H1 (cell line): ENCODE measurements at regions not wholly inside any gene's neighbourhood (a gene's known extent, or its start where the extent isn't known, plus 50 kb on each side); places are given as distances from the start of the nearest gene placed in this dataset.

Experiments
- SP1 ChIP-seq: IDR thresholded peaks from 2 replicates; pipeline ENCODE4 v1.6.1; 2011; ENCODE audit warnings: low read depth, low read length
- SP2 ChIP-seq: IDR thresholded peaks from 2 replicates; pipeline ENCODE4 v1.6.1; 2012; ENCODE audit warnings: mild to moderate bottlenecking, low read length, inconsistent platforms

- TF ChIP-seq SP1 (no peak), SP2 (no peak)
Measured at GRCh38 chr15:79376383-79376782, 55.8 kb upstream of the MINAR1 start (continued).
